ENCODE measurements at regions not wholly inside any gene's neighbourhood (a gene's known extent, or its start where the extent isn't known, plus 50 kb on each side); places are given as distances from the start of the nearest gene placed in this dataset.

DNA sequence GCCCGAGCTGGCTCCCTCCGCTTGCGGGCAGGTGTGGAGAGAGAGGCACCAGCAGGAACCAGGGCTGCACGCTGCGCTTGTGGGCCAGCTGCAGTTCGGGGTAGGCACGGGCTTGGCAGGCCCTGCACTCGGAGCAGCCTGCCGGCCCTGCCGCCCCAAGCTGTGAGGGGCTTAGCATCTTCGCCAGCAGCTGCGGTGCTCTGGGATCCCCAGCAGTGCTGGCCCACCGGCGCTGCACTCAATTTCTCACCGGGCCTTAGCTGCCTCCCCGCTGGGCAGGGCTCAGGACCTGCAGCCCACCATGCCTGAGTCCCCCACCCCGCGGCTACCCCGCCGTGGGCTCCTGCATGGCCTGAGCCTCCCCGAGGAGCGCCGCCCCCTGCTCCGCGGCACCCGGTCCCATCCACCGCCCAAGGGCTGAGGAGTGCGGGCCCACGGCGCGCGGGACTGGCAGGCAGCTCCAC, 434.4 kb upstream of the RGPD4 start:
- TF ChIP-seq, protein P1, sequence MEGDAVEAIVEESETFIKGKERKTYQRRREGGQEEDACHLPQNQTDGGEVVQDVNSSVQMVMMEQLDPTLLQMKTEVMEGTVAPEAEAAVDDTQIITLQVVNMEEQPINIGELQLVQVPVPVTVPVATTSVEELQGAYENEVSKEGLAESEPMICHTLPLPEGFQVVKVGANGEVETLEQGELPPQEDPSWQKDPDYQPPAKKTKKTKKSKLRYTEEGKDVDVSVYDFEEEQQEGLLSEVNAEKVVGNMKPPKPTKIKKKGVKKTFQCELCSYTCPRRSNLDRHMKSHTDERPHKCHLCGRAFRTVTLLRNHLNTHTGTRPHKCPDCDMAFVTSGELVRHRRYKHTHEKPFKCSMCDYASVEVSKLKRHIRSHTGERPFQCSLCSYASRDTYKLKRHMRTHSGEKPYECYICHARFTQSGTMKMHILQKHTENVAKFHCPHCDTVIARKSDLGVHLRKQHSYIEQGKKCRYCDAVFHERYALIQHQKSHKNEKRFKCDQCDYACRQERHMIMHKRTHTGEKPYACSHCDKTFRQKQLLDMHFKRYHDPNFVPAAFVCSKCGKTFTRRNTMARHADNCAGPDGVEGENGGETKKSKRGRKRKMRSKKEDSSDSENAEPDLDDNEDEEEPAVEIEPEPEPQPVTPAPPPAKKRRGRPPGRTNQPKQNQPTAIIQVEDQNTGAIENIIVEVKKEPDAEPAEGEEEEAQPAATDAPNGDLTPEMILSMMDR (IDR thresholded peaks at IDR 0.05), result no peak
- TF ChIP-seq POLR2A (IDR thresholded peaks at IDR 0.05), result no peak
